ENCODE measurements at regions not wholly inside any gene's neighbourhood (a gene's known extent, or its start where the extent isn't known, plus 50 kb on each side); places are given as distances from the start of the nearest gene placed in this dataset.
"Not testable (repeated sequence)": the region's sequence is repeated elsewhere in the genome, so short reads cannot be mapped to it uniquely, and the experiment has no call there.

GRCh38 chrX:51151734-51152133, 180.9 kb upstream of the NUDT10 start:
- no peak for DNase-seq

GRCh38 chrX:51155157-51155556, 177.5 kb upstream of the NUDT10 start:
- no peak for DNase-seq

- no peak for DNase-seq
Measured at GRCh38 chrX:51155566-51155965, 177.1 kb upstream of the NUDT10 start.

- DNase-seq = no peak
Measured at GRCh38 chrX:51158231-51158630, 174.4 kb upstream of the NUDT10 start.

GRCh38 chrX:51159378-51159777, 173.2 kb upstream of the NUDT10 start:
- not testable (repeated sequence) for DNase-seq

- no peak for DNase-seq
Measured at GRCh38 chrX:51163730-51164129, 168.9 kb upstream of the NUDT10 start.

- DNase-seq = not testable (repeated sequence)
Measured at GRCh38 chrX:51178356-51178900, 154.2 kb upstream of the NUDT10 start.

GRCh38 chrX:51179805-51180204, 152.8 kb upstream of the NUDT10 start:
- not testable (repeated sequence) for DNase-seq

GRCh38 chrX:51182545-51182944, 150.1 kb upstream of the NUDT10 start:
- DNase-seq = no peak

- DNase-seq = no peak
Measured at GRCh38 chrX:51192104-51192503, 140.5 kb upstream of the NUDT10 start.

- no peak for DNase-seq
Measured at GRCh38 chrX:51215266-51215665, 117.4 kb upstream of the NUDT10 start.

- DNase-seq = no peak
Measured at GRCh38 chrX:51215856-51216255, 116.8 kb upstream of the NUDT10 start.

- no peak for DNase-seq
Measured at GRCh38 chrX:51242212-51242611, 90.4 kb upstream of the NUDT10 start.

GRCh38 chrX:51257490-51257889, 75.1 kb upstream of the NUDT10 start:
- no peak for DNase-seq

GRCh38 chrX:51262271-51262670, 70.4 kb upstream of the NUDT10 start:
- not testable (repeated sequence) for DNase-seq

- no peak for DNase-seq
Measured at GRCh38 chrX:51272638-51273037, 60.0 kb upstream of the NUDT10 start.

- no peak for DNase-seq
Measured at GRCh38 chrX:51281758-51282318, 50.8 kb upstream of the NUDT10 start.

All from COR-L47 (cell line).